Activated CD8-positive, alpha-beta memory T cell treated with anti-CD3 and anti-CD28 coated beads for 4 hours (primary cell): ENCODE measurements at regions not wholly inside any gene's neighbourhood (a gene's known extent, or its start where the extent isn't known, plus 50 kb on each side); places are given as distances from the start of the nearest gene placed in this dataset.
"Not testable (repeated sequence)": the region's sequence is repeated elsewhere in the genome, so short reads cannot be mapped to it uniquely, and the experiment has no call there.

Experiments used
- DNase-seq, 2 donors: peaks; one replicate each; pipeline ENCODE4 v3.0.0-alpha.2; 2020; ENCODE audit warnings: low read depth in 2 of 2

DNA sequence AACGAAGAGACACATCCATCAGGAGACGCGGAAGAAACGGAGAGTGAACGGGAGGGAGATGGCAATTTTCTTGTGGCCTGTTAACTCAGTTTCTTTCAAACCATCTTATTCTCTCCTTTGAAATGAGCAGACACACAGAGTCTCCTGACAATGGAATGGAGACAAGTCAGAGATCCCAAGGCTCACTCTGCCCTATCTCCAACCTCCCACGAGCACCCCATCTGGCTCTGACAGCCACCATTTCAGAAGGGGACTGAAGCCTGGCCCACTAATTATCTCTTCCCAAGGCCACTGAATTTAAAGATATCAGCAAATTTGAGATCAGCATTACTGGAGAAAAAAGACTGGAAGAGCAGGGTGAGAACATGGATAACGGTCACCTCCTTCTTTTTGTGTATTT is 215.6 kb downstream of the DHX15 start:
- no peak for DNase-seq

GRCh38 chr4:24364852-24365251 is 219.5 kb downstream of the DHX15 start:
- no peak for DNase-seq

- DNase-seq: no peak
These were observed 220.1 kb downstream of the DHX15 start for GRCh38 chr4:24364249-24364648.

GRCh38 chr4:24363751-24364150 is 220.6 kb downstream of the DHX15 start:
- no peak for DNase-seq

GRCh38 chr4:24352112-24352511 is 232.2 kb downstream of the DHX15 start:
- no peak for DNase-seq

DNA sequence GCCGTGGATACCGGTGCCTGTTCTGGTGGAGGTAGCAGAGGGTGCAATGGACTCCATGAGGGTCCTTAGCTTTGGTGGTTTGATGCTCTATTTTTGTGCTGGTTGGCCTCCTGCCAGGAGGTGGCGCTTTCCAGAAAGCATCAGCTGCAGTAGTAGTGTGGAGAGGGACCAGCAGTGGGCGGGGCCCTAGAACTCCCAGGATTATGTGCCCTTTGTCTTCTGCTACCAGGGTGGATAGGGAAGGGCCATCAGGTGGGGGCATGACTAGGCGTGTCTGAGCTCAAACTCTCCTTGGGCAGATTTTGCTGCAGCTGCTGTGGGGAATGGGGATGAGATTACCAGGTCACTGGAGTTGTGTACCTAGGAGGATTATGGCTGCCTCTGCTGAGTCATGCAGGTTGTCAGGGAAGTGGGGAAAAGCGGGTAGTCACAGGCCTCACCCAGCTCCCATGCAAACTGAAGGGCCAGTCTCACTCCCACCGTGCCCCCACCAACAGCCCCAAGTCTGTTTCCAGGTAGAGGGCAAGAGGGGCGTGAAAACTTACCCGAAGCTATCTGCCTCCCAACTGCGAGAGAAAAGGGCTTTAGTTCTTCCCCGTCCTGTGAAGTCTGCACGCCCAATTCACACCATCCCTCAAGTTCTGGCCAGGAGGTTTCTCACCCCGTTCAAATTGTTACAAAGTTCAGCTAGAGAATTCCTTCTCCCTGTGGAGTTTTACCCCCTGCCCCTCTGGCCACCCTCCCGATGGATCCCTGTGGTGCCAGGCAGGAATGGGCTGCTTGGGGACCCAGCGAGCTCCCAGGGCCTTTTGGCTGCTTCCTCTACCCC is 235.0 kb downstream of the DHX15 start:
- not testable (repeated sequence) for DNase-seq

- DNase-seq: no peak
These were observed 245.1 kb downstream of the DHX15 start for GRCh38 chr4:24339260-24339659.

GRCh38 chr4:24337451-24338190 is 246.7 kb downstream of the DHX15 start:
- DNase-seq: no peak

GRCh38 chr4:24335616-24336015 is 248.7 kb downstream of the DHX15 start:
- no peak for DNase-seq

- DNase-seq: no peak
These were observed 249.4 kb downstream of the DHX15 start for GRCh38 chr4:24334906-24335305.

GRCh38 chr4:24330573-24330972 is 253.8 kb downstream of the DHX15 start:
- no peak for DNase-seq

GRCh38 chr4:24330172-24330571 is 254.2 kb downstream of the DHX15 start:
- no peak for DNase-seq

- no peak for DNase-seq
These were observed 255.6 kb downstream of the DHX15 start for GRCh38 chr4:24328711-24329110.

GRCh38 chr4:24328310-24328709 is 256.0 kb downstream of the DHX15 start:
- no peak for DNase-seq

DNA sequence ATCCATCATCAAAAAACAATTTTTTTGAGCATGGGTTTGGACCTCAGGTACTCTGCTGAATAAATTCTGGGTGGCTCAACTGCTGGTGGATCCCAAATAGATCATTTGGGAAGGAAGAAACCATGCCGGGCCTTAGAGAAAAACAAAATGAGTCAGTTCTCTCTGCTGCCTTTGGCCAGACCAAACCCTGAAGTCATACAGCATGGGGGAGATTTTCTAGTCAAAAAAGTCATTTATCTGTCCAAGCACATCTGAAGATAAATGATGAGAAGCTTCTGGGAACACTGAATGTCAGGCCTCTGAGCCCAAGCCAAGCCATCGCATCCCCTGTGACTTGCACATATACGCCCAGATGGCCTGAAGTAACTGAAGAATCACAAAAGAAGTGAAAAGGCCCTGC is 261.4 kb downstream of the DHX15 start:
- DNase-seq: no peak

GRCh38 chr4:24322511-24322910 is 261.8 kb downstream of the DHX15 start:
- no peak for DNase-seq

GRCh38 chr4:24321616-24322015 is 262.7 kb downstream of the DHX15 start:
- no peak for DNase-seq

DNA sequence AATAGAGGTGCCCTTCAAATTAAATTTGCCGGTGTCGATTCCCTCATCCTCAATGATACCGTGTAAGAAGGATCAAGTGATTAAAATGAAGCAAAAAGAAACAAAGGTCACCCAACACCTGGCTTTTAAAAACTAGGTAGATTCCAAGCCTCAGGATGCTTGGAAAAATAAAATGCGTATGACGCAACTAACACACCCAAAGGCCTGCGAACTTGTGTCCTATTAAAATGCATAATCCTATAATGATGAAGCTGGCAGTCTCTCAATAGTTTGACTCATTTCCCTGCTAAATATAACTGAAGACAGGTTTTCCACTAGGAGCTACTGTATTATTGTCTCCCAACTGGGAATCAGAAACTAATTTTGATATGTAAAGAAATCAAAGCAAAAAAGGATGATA is 263.2 kb downstream of the DHX15 start:
- no peak for DNase-seq

DNA sequence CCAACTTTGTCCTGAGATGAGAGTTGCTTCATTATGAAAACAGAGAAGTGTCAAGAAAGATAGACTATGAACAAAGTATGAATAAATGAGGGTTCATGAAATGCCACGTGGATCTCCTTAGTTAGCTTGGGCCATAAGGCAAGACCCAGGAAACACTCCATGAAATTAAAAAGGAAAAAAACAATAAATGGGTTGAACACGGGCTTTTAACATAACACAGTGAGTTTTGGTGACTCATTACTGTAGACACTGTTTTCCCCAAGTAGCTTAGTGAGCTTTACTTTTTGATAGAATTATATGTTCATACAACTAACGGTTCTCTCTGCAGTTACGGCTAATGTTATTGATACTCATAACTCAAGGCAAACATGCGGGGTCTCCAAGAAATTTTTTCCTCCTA is 265.0 kb downstream of the DHX15 start:
- DNase-seq: no peak

DNA sequence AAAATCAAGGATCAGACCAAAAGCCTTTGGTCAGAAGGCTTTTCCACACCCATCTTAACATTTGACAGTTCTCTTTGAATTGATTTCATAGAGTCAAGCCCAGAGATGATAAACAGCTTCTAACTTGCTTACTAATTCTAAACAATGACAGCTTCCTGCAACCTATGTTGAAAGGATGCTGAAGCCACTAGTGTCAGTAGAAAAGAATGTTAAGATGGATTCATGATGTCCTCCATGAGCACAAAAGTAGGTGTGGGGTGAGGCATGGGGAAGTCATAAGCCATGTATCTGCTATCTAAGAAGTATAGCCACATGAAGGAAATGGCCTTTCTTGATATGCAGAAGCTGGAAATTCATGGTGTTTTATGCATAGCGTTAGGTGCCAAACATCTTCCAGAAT is 269.3 kb downstream of the DHX15 start:
- no peak for DNase-seq

GRCh38 chr4:24312261-24312913 is 272.0 kb downstream of the DHX15 start:
- DNase-seq: no peak

DNA sequence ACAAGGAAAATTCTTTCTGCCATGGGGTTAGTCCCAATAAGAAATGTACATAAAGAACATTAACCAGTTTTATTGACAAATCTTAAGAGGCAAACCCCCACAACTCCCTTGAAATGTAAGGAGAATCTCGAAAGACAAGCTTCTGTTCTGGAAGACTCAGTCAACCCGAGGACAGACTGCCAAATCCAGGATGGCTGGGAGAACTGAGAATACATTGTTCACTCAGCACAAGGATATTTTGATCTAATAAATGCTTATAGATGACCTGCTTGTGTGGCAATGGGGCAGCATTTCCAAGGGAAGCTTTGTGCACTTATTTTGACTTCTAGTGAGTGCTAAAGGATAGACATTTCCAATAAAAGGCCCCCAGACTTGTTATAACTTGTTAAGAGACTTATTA is 280.4 kb downstream of the DHX15 start:
- DNase-seq: no peak

DNA sequence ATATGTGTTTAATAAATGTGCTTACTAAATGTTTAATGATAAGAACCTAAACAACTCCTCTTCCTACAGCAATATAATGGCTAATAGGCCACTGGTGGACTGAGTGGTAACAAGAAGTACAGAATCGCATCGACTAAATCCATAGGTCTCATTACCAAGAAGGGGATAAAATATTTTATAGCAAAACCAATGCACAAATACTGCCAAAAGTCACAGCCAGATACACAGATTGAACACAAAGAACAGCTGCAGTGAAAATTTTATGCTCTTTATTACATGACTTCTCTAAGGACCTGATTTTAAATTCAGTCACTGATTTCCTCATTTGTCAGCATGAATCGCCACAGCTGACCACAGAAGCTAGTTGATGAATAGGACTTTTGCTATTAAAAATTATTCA is 285.4 kb downstream of the DHX15 start:
- DNase-seq: no peak
